Motor neuron (in vitro differentiated cells): ENCODE measurements at regions not wholly inside any gene's neighbourhood (a gene's known extent, or its start where the extent isn't known, plus 50 kb on each side); places are given as distances from the start of the nearest gene placed in this dataset.

Source experiments
- ATAC-seq, 8 experiments: fragments of 200-7000 bp; cut with Tn5 transposase; replicated peaks in 6 of 8; 2 replicates each; pipeline ENCODE4 v1.8.0; 2021; ENCODE audit warnings: mild to moderate bottlenecking in 8 of 8, moderate library complexity in 8 of 8
- H3K27ac ChIP-seq, 2 donors: fragments of 250-450 bp; sonication (Bioruptor Pico); 2 replicates each; pipeline ENCODE4 v1.9.0; 2021; ENCODE audit warnings: antibody characterized with exemption in 2 of 2, mild to moderate bottlenecking in 2 of 2, moderate library complexity in 1 of 2
- H3K4me1 ChIP-seq, 2 donors: fragments of 250-450 bp; sonication (Bioruptor Pico); replicated peaks in 1 of 2; 2 replicates each; pipeline ENCODE4 v1.6.1; 2021; ENCODE audit warnings: antibody characterized with exemption in 2 of 2, mild to moderate bottlenecking in 2 of 2, moderate library complexity in 1 of 2
- H3K4me3 ChIP-seq, 5 donors: fragments of 250-450 bp; sonication (Bioruptor Pico); 2 replicates each; pipeline ENCODE4 v1.9.0; 2021; ENCODE audit warnings: antibody characterized with exemption in 5 of 5, mild to moderate bottlenecking in 5 of 5, moderate library complexity in 4 of 5
- WGBS, 10 experiments: fragments of 450-650 bp; shearing (Covaris generic); methylation state at CpG; one replicate each; pipeline ENCODE4 v1.0.0; 2022; 5-methylcytosine and 5-hydroxymethylcytosine counted together
- in situ Hi-C, 9 experiments: fragments of 400-800 bp; cut with MboI; loops; one replicate each; pipeline ENCODE4 v1.15.0; 2021; ENCODE audit warnings: low sequenced_read_pairs in 9 of 9, low pct_unique_long_range_greater_than_20kb in 2 of 9; ENCODE audit not compliant: unreplicated experiment in 9 of 9

GRCh38 chr6:48249071-48249470 is 138.1 kb upstream of the PTCHD4 start:
- no peak for ATAC-seq
- in situ Hi-C loops, result no loop called here
- 0 to 100% (median 80%) methylated on average over 1 to 3 of the region's 3 CpGs; no CpG with 5 or more reads in 3 of the 10 experiments for WGBS, 10 experiments
- H3K27ac ChIP-seq, result no peak overlapping the region
- peaks cover 0 to 2% of the 10 kb centered on the region in 2 donors for H3K4me1 ChIP-seq
- H3K4me3 ChIP-seq, result no peak overlapping the region

- no peak for ATAC-seq
- Histone ChIP-seq H3K4me3 (no peak overlapping the region), H3K4me1 (no peaks in the 10 kb centered on the region), H3K27ac (no peak overlapping the region)
- in situ Hi-C loops, result no loop called here
Observed at GRCh38 chr6:48243071-48243470, 132.1 kb upstream of the PTCHD4 start.

- Histone ChIP-seq H3K4me3 (no peak overlapping the region), H3K4me1 (no peaks in the 10 kb centered on the region), H3K27ac (no peak overlapping the region)
- WGBS, 10 experiments, result 17 to 100% (median 90%) methylated on average over 2 to 6 of the region's 7 CpGs; no CpG with 5 or more reads in 1 of the 10 experiments
- in situ Hi-C loops, result no loop called here
- ATAC-seq, result no peak
Observed at GRCh38 chr6:48240287-48240686, 129.3 kb upstream of the PTCHD4 start.

GRCh38 chr6:48236375-48236774 is 125.4 kb upstream of the PTCHD4 start:
- no peak overlapping the region for H3K27ac ChIP-seq
- WGBS, 10 experiments, result 20 to 100% (median 85%) methylated on average over 1 of the region's 1 CpG; no CpG with 5 or more reads in 4 of the 10 experiments
- in situ Hi-C loops, result no loop called here
- no peaks in the 10 kb centered on the region for H3K4me1 ChIP-seq
- H3K4me3 ChIP-seq, result no peak overlapping the region
- ATAC-seq, result no peak

DNA sequence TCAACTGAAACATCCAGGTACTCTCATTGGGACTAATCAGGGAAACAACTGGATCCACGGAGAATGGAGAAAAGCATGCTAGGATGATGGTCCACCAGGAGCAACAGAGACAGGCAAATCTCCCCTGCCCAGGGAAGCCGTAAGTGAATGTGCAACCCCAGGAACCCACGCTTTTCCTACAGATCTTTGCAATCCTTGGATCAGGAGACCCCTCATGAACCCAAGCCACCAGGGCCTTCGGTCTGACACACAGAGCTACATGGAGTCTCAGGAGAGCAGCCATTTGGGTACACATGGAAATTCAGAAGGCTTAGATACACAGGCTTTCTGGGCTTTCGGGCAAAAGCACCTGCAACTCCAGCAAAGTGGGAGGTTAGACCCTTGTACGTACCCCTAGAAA is 122.1 kb upstream of the PTCHD4 start:
- in situ Hi-C loops, result no loop called here
- 8 to 100% (median 93%) methylated on average over 1 to 4 of the region's 6 CpGs for WGBS, 10 experiments

GRCh38 chr6:48229841-48230240 is 118.8 kb upstream of the PTCHD4 start:
- no peaks in the 10 kb centered on the region for H3K4me1 ChIP-seq
- no peak overlapping the region for H3K27ac ChIP-seq
- in situ Hi-C loops, result no loop called here
- peak in 2 of 8 experiments; percentile 29 to 32 for ATAC-seq
- WGBS, 10 experiments, result 0 to 89% (median 81%) methylated on average over 1 to 2 of the region's 2 CpGs; no CpG with 5 or more reads in 2 of the 10 experiments
- H3K4me3 ChIP-seq, result no peak overlapping the region

More for the DNA sequence above, 122.1 kb upstream of the PTCHD4 start:
- Histone ChIP-seq H3K4me3 (no peak overlapping the region), H3K4me1 (no peaks in the 10 kb centered on the region), H3K27ac (no peak overlapping the region)
- ATAC-seq, result no peak

GRCh38 chr6:48222241-48222640 is 111.2 kb upstream of the PTCHD4 start:
- no peaks in the 10 kb centered on the region for H3K4me1 ChIP-seq
- 0 to 98% (median 68%) methylated on average over 1 to 4 of the region's 4 CpGs for WGBS, 10 experiments
- ATAC-seq, result no peak
- H3K4me3 ChIP-seq, result no peak overlapping the region
- in situ Hi-C loops, result no loop called here
- H3K27ac ChIP-seq, result no peak overlapping the region

DNA sequence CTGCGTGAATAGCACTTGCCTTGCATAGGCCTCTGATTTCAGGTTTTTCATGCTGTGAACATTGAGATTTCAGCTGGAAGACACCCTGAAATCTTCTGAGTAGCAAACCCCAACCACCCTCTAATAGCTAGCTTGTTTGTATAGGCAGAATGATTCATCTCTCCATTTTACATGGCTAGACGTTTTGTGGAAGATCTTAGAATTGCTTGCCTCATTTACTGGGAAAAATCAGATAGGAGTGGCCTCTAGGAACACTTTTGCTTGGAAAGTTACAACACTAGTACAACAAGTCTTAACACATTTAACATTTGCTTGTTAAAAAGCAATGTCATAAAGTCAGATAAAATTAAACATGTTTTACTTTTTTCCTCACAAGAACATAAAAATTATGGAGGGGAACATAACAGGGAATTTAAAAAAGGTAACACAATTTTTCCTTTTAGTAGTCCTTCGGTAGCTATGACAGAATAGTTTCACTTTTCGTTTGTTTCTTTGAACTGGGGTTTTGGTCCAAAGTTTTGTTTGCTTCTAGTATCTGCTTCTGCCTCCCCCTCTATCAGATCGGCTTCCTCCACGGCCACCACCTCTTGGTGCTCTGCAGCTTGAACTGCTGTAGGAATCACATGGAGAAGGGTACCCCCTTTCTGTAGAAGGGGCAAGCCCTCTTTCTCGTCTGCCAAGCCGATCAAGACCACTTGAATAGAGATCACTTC is 102.2 kb upstream of the PTCHD4 start:
- H3K4me1 ChIP-seq, result no peaks in the 10 kb centered on the region
- WGBS, 10 experiments, result 11 to 91% (median 74%) methylated on average over 1 to 8 of the region's 8 CpGs
- in situ Hi-C loops, result no loop called here

DNA sequence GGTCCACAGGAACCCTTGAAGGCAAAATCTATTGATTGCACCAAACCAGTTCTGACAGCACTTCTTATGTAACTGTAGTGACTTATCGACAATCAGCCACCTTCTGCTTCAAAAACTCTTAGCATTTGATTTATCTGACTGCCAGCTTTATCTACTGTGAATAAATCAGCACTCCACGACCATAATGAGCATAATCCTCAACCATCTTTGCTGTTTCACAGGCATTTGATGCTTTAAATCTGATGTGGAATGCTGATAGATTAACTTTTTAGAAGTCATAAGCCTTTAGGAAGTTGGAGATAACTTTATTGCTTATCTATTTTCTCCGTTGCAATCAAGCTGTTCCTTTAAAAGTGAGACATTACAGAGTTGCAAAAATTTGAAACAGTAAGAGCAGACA is 101.5 kb upstream of the PTCHD4 start:
- Histone ChIP-seq H3K27ac (no peak overlapping the region), H3K4me3 (no peak overlapping the region), H3K4me1 (no peaks in the 10 kb centered on the region)
- no peak for ATAC-seq
- WGBS, 10 experiments, result 0 to 75% (median 52%) methylated on average over 1 to 3 of the region's 3 CpGs
- in situ Hi-C loops, result no loop called here

More for the DNA sequence above, 102.2 kb upstream of the PTCHD4 start:
- ATAC-seq, result no peak
- Histone ChIP-seq H3K4me3 (no peak overlapping the region), H3K27ac (no peak overlapping the region)

GRCh38 chr6:48206091-48206490 is 95.1 kb upstream of the PTCHD4 start:
- 0 to 100% (median 50%) methylated on average over 1 of the region's 1 CpG; no CpG with 5 or more reads in 1 of the 10 experiments for WGBS, 10 experiments
- H3K4me1 ChIP-seq, result peaks cover 3% of the 10 kb centered on the region in 2 donors
- in situ Hi-C loops, result no loop called here
- ATAC-seq, result no peak
- no peak overlapping the region for H3K4me3 ChIP-seq
- no peak overlapping the region for H3K27ac ChIP-seq

- no peak overlapping the region for H3K27ac ChIP-seq
- 3 to 94% (median 57%) methylated on average over 2 to 3 of the region's 3 CpGs; no CpG with 5 or more reads in 2 of the 10 experiments for WGBS, 10 experiments
- in situ Hi-C loops, result no loop called here
- peak in 2 of 8 experiments; percentile 24 to 35 for ATAC-seq
- H3K4me3 ChIP-seq, result no peak overlapping the region
- peaks cover 10% of the 10 kb centered on the region in 2 donors for H3K4me1 ChIP-seq
Observed at GRCh38 chr6:48200869-48201390, 89.9 kb upstream of the PTCHD4 start.

DNA sequence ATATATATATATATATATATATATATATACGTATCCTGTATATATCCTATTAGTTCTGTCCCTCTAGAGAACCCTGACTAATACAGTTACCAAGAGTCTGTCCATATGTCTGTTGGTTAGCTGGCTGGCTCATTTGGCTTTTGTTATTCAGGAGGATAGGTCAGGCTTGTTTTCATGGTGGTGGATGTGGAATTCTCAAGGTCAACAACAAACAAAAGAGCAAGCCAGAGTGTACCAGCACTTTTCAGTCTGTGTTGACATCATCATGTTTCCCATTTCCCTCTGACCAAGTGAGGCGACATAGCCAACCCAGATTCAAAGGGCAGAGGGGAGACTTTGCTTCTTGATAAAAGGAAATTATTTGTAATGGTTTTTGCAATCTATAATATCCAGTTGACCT is 88.5 kb upstream of the PTCHD4 start:
- WGBS, 10 experiments, result 0 to 100% (median 67%) methylated on average over 1 to 2 of the region's 2 CpGs; no CpG with 5 or more reads in 5 of the 10 experiments
- in situ Hi-C loops, result no loop called here
- peak in 5 of 8 experiments; percentile 37 to 99 (median 58) for ATAC-seq
- H3K4me1 ChIP-seq, result peaks cover 10% of the 10 kb centered on the region in 2 donors
- no peak overlapping the region for H3K4me3 ChIP-seq
- no peak overlapping the region for H3K27ac ChIP-seq

DNA sequence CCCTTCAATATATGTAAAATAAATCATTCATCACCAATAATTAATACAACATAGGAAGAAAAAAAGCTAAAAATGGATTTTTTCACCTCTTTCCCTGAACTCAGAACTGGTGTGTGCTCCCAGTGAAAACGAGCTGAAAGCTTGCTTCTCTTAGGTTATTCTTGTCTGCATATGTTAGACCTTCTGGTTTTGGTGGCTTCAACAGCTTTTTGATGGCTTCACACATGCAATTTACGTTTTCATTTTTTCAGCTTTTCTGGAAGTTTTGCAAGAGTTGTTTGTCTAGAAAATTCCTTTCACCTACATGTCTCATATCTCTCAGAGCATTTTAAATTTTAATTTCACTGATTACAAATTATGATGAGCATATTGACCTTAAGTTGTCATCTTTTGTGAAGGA is 86.9 kb upstream of the PTCHD4 start:
- 6 to 100% (median 72%) methylated on average over 1 to 2 of the region's 2 CpGs for WGBS, 10 experiments
- peaks cover 10 to 12% of the 10 kb centered on the region in 2 donors for H3K4me1 ChIP-seq
- ATAC-seq, result no peak

More for the DNA sequence above, 86.9 kb upstream of the PTCHD4 start:
- no peak overlapping the region for H3K27ac ChIP-seq
- in situ Hi-C loops, result no loop called here
- no peak overlapping the region for H3K4me3 ChIP-seq
